Activated naive CD8-positive, alpha-beta T cell treated with anti-CD3 and anti-CD28 coated beads, Interleukin-2, amount 10 ng/mL, durations not matched to agents 7 days and 5 days (primary cell): ENCODE measurements at regions not wholly inside any gene's neighbourhood (a gene's known extent, or its start where the extent isn't known, plus 50 kb on each side); places are given as distances from the start of the nearest gene placed in this dataset.

Experiments used
- ATAC-seq: fragments of 150-1000 bp; cut with Tn5 transposase; one replicate; pipeline ENCODE4 v1.10.0; 2021; ENCODE audit warnings: low read depth, moderate library complexity
- POLR2A ChIA-PET: fragments of 350-600 bp; sonication (Branson Sonifier 250); formaldehyde crosslinking; loops from one replicate; lab custom pipeline; 2021; ENCODE audit warnings: antibody characterized with exemption; lab: Charles Lee
- DNase-seq: peaks from one replicate; pipeline ENCODE4 v3.0.0; 2021
- H3K27ac Mint-ChIP-seq: one replicate; pipeline ENCODE4 v1.8.0; 2022; ENCODE audit warnings: mild to moderate bottlenecking, mixed read lengths
- H3K27me3 Mint-ChIP-seq: one replicate; pipeline ENCODE4 v1.8.0; 2022; ENCODE audit warnings: mild to moderate bottlenecking, moderate library complexity, mixed read lengths
- H3K36me3 Mint-ChIP-seq: one replicate; pipeline ENCODE4 v1.8.0; 2021; ENCODE audit warnings: mild to moderate bottlenecking, mixed read lengths
- H3K4me1 Mint-ChIP-seq: one replicate; pipeline ENCODE4 v1.8.0; 2021; ENCODE audit warnings: mixed read lengths
- H3K4me3 Mint-ChIP-seq: one replicate; pipeline ENCODE4 v1.8.0; 2022; ENCODE audit warnings: mild to moderate bottlenecking, moderate library complexity, mixed read lengths
- H3K9me3 Mint-ChIP-seq: one replicate; pipeline ENCODE4 v1.8.0; 2021; ENCODE audit warnings: mixed read lengths

GRCh38 chr1:90504509-90504908 is 212.6 kb downstream of the BARHL2 start:
- Mint-ChIP-seq H3K9me3 (no peaks in the 10 kb centered on the region), H3K4me1 (no peaks in the 10 kb centered on the region), H3K27me3 (no peaks in the 10 kb centered on the region), H3K4me3 (no peak overlapping the region), H3K27ac (no peak overlapping the region), H3K36me3 (no peaks in the 10 kb centered on the region)
- ATAC-seq (no peak), DNase-seq (no peak)
- POLR2A ChIA-PET, result no interaction called here

GRCh38 chr1:90502696-90503095 is 214.4 kb downstream of the BARHL2 start:
- Mint-ChIP-seq H3K4me1 (no peaks in the 10 kb centered on the region), H3K36me3 (no peaks in the 10 kb centered on the region), H3K4me3 (no peak overlapping the region), H3K9me3 (no peaks in the 10 kb centered on the region), H3K27me3 (no peaks in the 10 kb centered on the region), H3K27ac (no peak overlapping the region)
- POLR2A ChIA-PET, result no interaction called here
- DNase-seq, result no peak
- ATAC-seq, result no peak

- ATAC-seq (no peak), DNase-seq (no peak)
- no peaks in the 10 kb centered on the region for H3K36me3 Mint-ChIP-seq
- no peaks in the 10 kb centered on the region for H3K27me3 Mint-ChIP-seq
- no peaks in the 10 kb centered on the region for H3K9me3 Mint-ChIP-seq
- H3K27ac Mint-ChIP-seq, result no peak overlapping the region
- no peaks in the 10 kb centered on the region for H3K4me1 Mint-ChIP-seq
- POLR2A ChIA-PET, result no interaction called here
- H3K4me3 Mint-ChIP-seq, result no peak overlapping the region
These were observed 214.9 kb downstream of the BARHL2 start for GRCh38 chr1:90502194-90502593.

GRCh38 chr1:90501281-90501680 is 215.8 kb downstream of the BARHL2 start:
- H3K4me1 Mint-ChIP-seq, result no peaks in the 10 kb centered on the region

GRCh38 chr1:90494748-90495282 is 222.3 kb downstream of the BARHL2 start:
- DNase-seq (no peak), ATAC-seq (no peak)
- Mint-ChIP-seq H3K4me3 (no peak overlapping the region), H3K9me3 (no peaks in the 10 kb centered on the region), H3K27me3 (peaks cover 4% of the 10 kb centered on the region), H3K36me3 (no peaks in the 10 kb centered on the region), H3K27ac (no peak overlapping the region), H3K4me1 (no peaks in the 10 kb centered on the region)
- POLR2A ChIA-PET, result no interaction called here

More at GRCh38 chr1:90501281-90501680, 215.8 kb downstream of the BARHL2 start:
- POLR2A ChIA-PET, result no interaction called here
- no peaks in the 10 kb centered on the region for H3K9me3 Mint-ChIP-seq
- H3K36me3 Mint-ChIP-seq, result no peaks in the 10 kb centered on the region
- no peak for ATAC-seq
- no peak overlapping the region for H3K27ac Mint-ChIP-seq
- no peak for DNase-seq
- no peak overlapping the region for H3K4me3 Mint-ChIP-seq
- H3K27me3 Mint-ChIP-seq, result no peaks in the 10 kb centered on the region

- Mint-ChIP-seq H3K4me3 (no peak overlapping the region), H3K36me3 (no peaks in the 10 kb centered on the region), H3K27me3 (peaks cover 2% of the 10 kb centered on the region), H3K9me3 (no peaks in the 10 kb centered on the region), H3K4me1 (no peaks in the 10 kb centered on the region), H3K27ac (no peak overlapping the region)
- no peak for ATAC-seq
- POLR2A ChIA-PET, result no interaction called here
- DNase-seq, result no peak
These were observed 228.7 kb downstream of the BARHL2 start for GRCh38 chr1:90488451-90488850.

DNA sequence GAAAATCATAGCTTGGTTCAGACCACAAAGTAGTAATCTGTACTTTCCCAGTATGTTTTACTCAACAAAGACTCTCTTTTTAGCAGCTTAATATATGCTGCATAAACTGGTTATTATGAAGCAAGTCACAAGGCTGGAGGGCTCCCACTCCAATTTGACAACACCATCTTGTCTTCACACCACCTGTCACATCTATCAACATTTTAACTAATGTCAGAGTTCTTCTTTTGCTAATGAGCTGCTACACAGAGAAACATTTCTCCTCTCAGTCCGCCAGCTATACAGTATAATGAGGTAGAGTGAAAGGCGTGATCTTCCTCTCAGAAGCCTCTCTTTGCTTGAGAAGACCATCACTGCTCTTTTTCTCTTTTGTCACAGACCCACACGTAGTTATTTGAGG is 230.1 kb downstream of the BARHL2 start:
- Mint-ChIP-seq H3K27ac (no peak overlapping the region), H3K9me3 (no peaks in the 10 kb centered on the region), H3K36me3 (no peaks in the 10 kb centered on the region), H3K4me3 (no peak overlapping the region), H3K27me3 (no peaks in the 10 kb centered on the region), H3K4me1 (no peaks in the 10 kb centered on the region)
- POLR2A ChIA-PET, result no interaction called here
- DNase-seq, result no peak
- ATAC-seq, result no peak

- no peak for ATAC-seq
- Mint-ChIP-seq H3K4me3 (no peak overlapping the region), H3K4me1 (no peaks in the 10 kb centered on the region), H3K27me3 (no peaks in the 10 kb centered on the region), H3K9me3 (no peaks in the 10 kb centered on the region), H3K27ac (no peak overlapping the region), H3K36me3 (no peaks in the 10 kb centered on the region)
- DNase-seq, result no peak
- POLR2A ChIA-PET, result no interaction called here
These were observed 230.8 kb downstream of the BARHL2 start for GRCh38 chr1:90486134-90486824.

DNA sequence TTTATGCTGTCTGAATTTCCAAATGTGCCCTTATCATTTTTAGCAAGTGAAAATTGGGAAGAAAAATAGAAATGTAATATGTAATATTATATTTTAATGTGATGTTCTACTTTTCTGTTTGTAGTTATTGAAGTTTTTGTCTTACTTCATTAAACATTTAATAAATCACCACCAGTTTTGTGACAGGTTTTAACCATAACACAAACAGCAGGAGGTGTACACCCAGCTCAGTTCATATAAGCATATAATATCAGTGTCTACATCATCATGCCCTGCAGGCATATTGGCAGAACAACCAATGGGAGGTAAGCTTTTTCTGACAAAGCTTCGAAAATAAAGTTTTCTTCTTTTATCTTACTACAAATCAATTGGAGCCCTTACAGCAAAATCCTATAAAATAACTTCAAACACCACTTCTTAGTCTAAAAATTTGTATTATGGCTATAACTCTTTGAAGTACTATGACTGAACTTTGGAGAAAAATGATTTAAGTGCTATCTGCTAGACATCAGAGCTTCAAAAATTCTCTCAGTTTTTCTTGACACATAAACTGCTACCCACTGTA is 236.7 kb downstream of the BARHL2 start:
- DNase-seq, result no peak
- Mint-ChIP-seq H3K4me3 (no peak overlapping the region), H3K27ac (no peak overlapping the region), H3K4me1 (no peaks in the 10 kb centered on the region), H3K27me3 (no peaks in the 10 kb centered on the region), H3K36me3 (no peaks in the 10 kb centered on the region), H3K9me3 (no peaks in the 10 kb centered on the region)
- no peak for ATAC-seq
- POLR2A ChIA-PET, result no interaction called here

DNA sequence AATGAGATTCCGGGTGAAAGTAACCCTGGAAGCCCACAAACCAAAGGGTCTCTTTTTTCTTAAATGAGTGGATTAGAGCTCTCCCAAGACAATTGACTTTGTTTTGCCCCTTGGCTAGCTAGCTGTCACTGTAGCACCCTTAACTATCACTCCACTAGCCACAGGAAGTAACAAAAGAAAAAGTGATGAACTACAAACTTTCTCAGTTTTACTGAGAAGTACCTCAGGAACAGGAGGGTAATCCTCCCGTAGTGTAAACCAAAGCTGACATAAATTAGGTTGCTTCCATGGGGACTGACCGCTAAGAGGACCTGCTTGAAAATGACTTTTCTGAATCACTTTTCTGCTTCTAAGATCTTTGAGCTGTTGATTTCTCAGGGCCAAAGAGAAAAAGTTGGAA is 240.1 kb downstream of the BARHL2 start:
- ATAC-seq, result no peak
- peaks cover 4% of the 10 kb centered on the region for H3K27me3 Mint-ChIP-seq
- H3K27ac Mint-ChIP-seq, result no peak overlapping the region
- H3K4me3 Mint-ChIP-seq, result no peak overlapping the region
- POLR2A ChIA-PET, result no interaction called here
- DNase-seq, result no peak
- H3K4me1 Mint-ChIP-seq, result no peaks in the 10 kb centered on the region
- H3K9me3 Mint-ChIP-seq, result no peaks in the 10 kb centered on the region
- H3K36me3 Mint-ChIP-seq, result no peaks in the 10 kb centered on the region

DNA sequence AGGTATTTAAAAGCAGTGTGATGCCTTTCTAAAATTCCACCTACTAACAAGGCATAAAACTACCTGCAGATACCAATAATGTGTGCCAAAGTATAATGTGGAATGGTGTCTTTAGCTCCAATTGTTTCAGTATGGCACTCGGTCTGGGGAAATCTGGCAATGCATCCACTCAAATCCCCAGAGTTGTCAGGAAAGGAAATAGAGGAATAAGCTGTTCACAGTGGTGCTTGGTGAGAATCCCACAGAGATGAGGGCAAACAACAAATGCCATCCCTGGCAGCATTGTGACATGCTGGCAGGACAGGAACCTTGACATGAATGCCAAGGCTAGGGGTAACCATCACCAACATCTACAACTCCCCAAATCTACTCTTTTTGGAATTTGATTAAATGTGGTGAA is 240.7 kb downstream of the BARHL2 start:
- no peak for DNase-seq
- Mint-ChIP-seq H3K4me3 (no peak overlapping the region), H3K4me1 (no peaks in the 10 kb centered on the region), H3K27ac (no peak overlapping the region), H3K27me3 (peaks cover 4% of the 10 kb centered on the region), H3K36me3 (no peaks in the 10 kb centered on the region), H3K9me3 (no peaks in the 10 kb centered on the region)
- no peak for ATAC-seq
- POLR2A ChIA-PET, result no interaction called here

DNA sequence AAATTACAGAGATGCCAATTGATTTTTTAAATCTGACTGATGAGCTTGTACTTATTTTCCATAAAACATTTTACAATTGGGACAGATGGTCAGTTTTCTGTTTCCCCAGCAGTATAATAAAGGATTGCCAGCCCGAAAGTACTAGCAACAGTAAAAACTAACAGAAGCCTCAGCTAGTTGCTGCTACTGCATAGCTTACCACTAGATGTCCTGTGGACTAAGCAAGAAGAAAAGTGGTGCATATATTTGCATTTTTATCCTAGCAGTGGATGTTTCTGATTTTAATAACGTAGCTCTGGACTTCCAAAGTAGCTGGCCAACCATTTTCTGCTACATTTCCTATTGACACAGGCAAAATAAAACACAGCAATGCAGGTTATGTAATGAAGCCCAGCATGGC is 241.5 kb downstream of the BARHL2 start:
- H3K9me3 Mint-ChIP-seq, result no peaks in the 10 kb centered on the region
- POLR2A ChIA-PET, result no interaction called here
- DNase-seq (no peak), ATAC-seq (no peak)
- H3K4me3 Mint-ChIP-seq, result no peak overlapping the region
- H3K27me3 Mint-ChIP-seq, result peaks cover 4% of the 10 kb centered on the region
- H3K27ac Mint-ChIP-seq, result no peak overlapping the region
- H3K36me3 Mint-ChIP-seq, result no peaks in the 10 kb centered on the region
- H3K4me1 Mint-ChIP-seq, result no peaks in the 10 kb centered on the region

- no peaks in the 10 kb centered on the region for H3K4me1 Mint-ChIP-seq
- H3K27me3 Mint-ChIP-seq, result peaks cover 4% of the 10 kb centered on the region
- ATAC-seq (no peak), DNase-seq (no peak)
- H3K27ac Mint-ChIP-seq, result no peak overlapping the region
- POLR2A ChIA-PET, result no interaction called here
- H3K36me3 Mint-ChIP-seq, result no peaks in the 10 kb centered on the region
- no peak overlapping the region for H3K4me3 Mint-ChIP-seq
- no peaks in the 10 kb centered on the region for H3K9me3 Mint-ChIP-seq
These were observed 242.4 kb downstream of the BARHL2 start for GRCh38 chr1:90474731-90475130.

- no peaks in the 10 kb centered on the region for H3K9me3 Mint-ChIP-seq
- POLR2A ChIA-PET, result no interaction called here
- DNase-seq (no peak), ATAC-seq (no peak)
- H3K27ac Mint-ChIP-seq, result no peak overlapping the region
- no peaks in the 10 kb centered on the region for H3K36me3 Mint-ChIP-seq
- peaks cover 4% of the 10 kb centered on the region for H3K27me3 Mint-ChIP-seq
- H3K4me3 Mint-ChIP-seq, result no peak overlapping the region
- no peaks in the 10 kb centered on the region for H3K4me1 Mint-ChIP-seq
These were observed 242.9 kb downstream of the BARHL2 start for GRCh38 chr1:90474158-90474557.
